BLaER1 treated with 17β-estradiol and CSF1 and Interleukin-3, amounts not matched to agents 10 nM and 100 nM (cell line): ENCODE measurements at regions not wholly inside any gene's neighbourhood (a gene's known extent, or its start where the extent isn't known, plus 50 kb on each side); places are given as distances from the start of the nearest gene placed in this dataset.

Experiments used
- H3K27ac ChIP-seq, 11 experiments: shearing (Covaris generic); formaldehyde crosslinking; 2 replicates each; pipeline ENCODE4 v1.8.1; 2022
- H3K27me3 ChIP-seq, 11 experiments: shearing (Covaris generic); formaldehyde crosslinking; 2 replicates each; pipeline ENCODE4 v1.8.1; 2022
- H3K36me3 ChIP-seq, 11 experiments: shearing (Covaris generic); formaldehyde crosslinking; 2 replicates each; pipeline ENCODE4 v1.8.1; 2022
- H3K4me1 ChIP-seq, 10 experiments: shearing (Covaris generic); formaldehyde crosslinking; 2 replicates each; pipeline ENCODE4 v1.8.1; 2022
- H3K4me2 ChIP-seq, 11 experiments: shearing (Covaris generic); formaldehyde crosslinking; 2 replicates each; pipeline ENCODE4 v1.8.1; 2022
- H3K4me3 ChIP-seq, 10 experiments: shearing (Covaris generic); formaldehyde crosslinking; 2 replicates each; pipeline ENCODE4 v1.8.1; 2022
- H3K9ac ChIP-seq, 11 experiments: shearing (Covaris generic); formaldehyde crosslinking; 2 replicates each; pipeline ENCODE4 v1.8.1; 2022
- H3K9me3 ChIP-seq, 11 experiments: shearing (Covaris generic); formaldehyde crosslinking; replicated peaks in 1 of 11; 2 replicates each; pipeline ENCODE4 v1.8.1; 2022
- H4K20me1 ChIP-seq, 11 experiments: shearing (Covaris generic); formaldehyde crosslinking; 2 replicates each; pipeline ENCODE4 v1.8.1; 2022
- Cebpa-rat ChIP-seq, 11 experiments: shearing (Covaris generic); IDR thresholded peaks; 2 replicates each; pipeline ENCODE4 v1.8.1; 2022

DNA sequence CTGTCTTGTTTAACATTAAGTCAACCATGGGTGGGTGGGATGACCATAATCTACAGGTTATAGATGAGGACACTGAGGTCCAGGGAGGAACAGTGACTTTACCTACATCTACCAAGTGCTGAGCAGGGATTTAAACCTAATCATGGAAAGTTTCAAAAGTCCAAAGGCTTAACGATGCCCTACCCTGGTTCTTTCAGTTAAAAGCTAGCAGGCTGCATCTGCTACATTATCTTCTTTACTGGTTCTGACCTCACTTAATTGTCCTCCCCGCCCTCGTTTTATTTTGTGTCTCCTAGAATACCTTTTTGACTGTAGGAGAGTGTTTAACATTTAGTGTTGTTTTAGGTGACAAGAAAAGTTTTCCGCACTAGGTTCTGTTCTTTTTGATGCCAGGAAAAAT is 735.2 kb downstream of the TLR4 start:
- Histone ChIP-seq H3K4me2 (peak overlapping the region in 6 of 11 experiments; percentile 54 to 76 (median 63); a peak in 10 of 22 replicates), H3K27me3 (no peaks in the 10 kb centered on the region), H3K4me3 (no peak overlapping the region), H3K27ac (peak overlapping the region in 2 of 11 experiments; percentile 44 to 76; a peak in 2 of 22 replicates), H3K9ac (no peak overlapping the region), H3K4me1 (peaks cover 10 to 80% (median 53%) of the 10 kb centered on the region in 10 experiments; a peak in 19 of 20 replicates), H3K9me3 (no peaks in the 10 kb centered on the region; a peak in 1 of 22 replicates), H4K20me1 (no peaks in the 10 kb centered on the region), H3K36me3 (no peaks in the 10 kb centered on the region)
- TF ChIP-seq Cebpa-rat (IDR thresholded peaks at IDR 0.05), result no peak

DNA sequence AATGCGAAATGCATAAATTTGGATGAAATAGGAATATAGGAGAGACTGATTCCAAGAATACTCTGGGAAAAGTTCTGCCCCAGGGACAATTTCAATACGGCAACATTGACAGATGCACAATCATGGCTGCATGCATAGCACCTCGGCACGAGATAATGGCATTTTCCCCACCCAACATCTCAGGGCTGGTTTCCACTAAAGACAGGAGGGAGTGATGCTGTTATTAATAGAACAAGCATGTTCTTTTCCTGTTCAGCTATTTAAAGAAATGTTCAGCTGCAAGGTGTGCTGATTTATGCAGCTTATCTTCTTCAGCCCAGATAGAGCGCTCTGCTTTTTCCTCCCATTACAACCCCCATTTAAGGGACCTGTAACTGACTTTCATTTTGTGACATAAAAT is 740.2 kb downstream of the TLR4 start:
- Histone ChIP-seq H3K27ac (no peak overlapping the region), H3K4me2 (peak overlapping the region in 9 of 11 experiments; percentile 17 to 84 (median 58); a peak in 16 of 22 replicates), H3K36me3 (no peaks in the 10 kb centered on the region), H3K4me1 (peaks cover 0 to 55% (median 40%) of the 10 kb centered on the region in 10 experiments; a peak in 17 of 20 replicates), H3K9me3 (no peaks in the 10 kb centered on the region), H4K20me1 (no peaks in the 10 kb centered on the region), H3K27me3 (no peaks in the 10 kb centered on the region), H3K9ac (no peak overlapping the region), H3K4me3 (no peak overlapping the region)
- no peak for TF ChIP-seq Cebpa-rat (IDR thresholded peaks at IDR 0.05)

DNA sequence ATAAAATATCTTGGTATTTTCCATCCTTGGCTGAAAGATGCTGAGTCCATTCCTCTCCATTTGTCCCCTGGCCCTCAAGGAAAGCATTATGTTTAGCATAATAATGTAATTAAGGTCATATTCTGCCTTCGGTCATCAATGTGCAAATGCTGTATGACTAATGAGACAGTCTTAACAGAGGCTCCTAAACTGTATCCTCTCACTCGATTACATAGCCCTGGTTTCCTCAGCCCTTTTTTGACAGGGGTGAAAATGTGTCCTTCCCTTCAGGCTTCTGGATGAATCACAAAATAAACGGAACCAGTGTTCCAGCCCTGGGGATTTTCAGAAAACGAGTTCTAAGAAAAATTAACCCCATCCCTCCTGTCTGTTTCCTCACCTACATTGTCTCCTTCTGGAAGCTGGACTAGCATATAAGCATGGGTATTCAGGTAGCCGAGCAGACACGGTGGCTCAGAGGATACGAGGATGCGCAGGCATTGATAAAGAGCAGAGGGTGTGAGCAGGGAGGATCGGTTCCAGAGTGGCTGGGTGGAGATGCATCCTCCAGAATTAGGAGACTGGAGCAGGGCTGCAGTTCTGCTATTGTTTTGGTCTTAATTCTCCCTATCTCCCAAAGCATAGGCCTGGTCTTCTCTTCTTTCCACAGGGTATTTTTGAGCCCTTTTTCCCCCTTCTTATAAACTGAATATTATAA is 742.9 kb downstream of the TLR4 start:
- H3K4me1 ChIP-seq, result peaks cover 0 to 32% (median 26%) of the 10 kb centered on the region in 10 experiments; a peak in 17 of 20 replicates
- H3K4me3 ChIP-seq, result no peak overlapping the region
- no peaks in the 10 kb centered on the region for H4K20me1 ChIP-seq
- no peaks in the 10 kb centered on the region for H3K9me3 ChIP-seq
- no peak for TF ChIP-seq Cebpa-rat (IDR thresholded peaks at IDR 0.05)
- H3K36me3 ChIP-seq, result no peaks in the 10 kb centered on the region
- no peaks in the 10 kb centered on the region for H3K27me3 ChIP-seq
- H3K9ac ChIP-seq, result no peak overlapping the region
- H3K4me2 ChIP-seq, result no peak overlapping the region
- no peak overlapping the region for H3K27ac ChIP-seq

DNA sequence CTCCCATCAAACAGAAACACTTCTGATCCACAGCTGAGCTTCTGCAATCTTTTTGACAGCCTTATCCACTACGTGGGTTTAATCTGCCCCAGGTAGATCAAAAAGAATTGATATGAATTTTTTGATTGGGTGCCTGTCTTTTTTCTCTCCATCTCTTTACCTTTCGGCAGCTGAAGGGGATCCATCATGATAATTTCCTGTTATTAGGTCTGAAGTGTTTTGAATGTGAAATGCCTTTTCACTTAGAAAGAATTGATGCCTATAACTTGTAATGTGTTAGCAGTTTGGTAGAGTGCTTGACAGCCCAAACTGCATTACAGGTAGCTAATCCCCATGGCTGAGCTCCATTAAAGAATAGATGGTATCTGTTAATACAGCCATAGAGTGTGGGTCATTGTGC is 745.4 kb downstream of the TLR4 start:
- H3K9ac ChIP-seq, result no peak overlapping the region
- no peaks in the 10 kb centered on the region for H3K9me3 ChIP-seq

DNA sequence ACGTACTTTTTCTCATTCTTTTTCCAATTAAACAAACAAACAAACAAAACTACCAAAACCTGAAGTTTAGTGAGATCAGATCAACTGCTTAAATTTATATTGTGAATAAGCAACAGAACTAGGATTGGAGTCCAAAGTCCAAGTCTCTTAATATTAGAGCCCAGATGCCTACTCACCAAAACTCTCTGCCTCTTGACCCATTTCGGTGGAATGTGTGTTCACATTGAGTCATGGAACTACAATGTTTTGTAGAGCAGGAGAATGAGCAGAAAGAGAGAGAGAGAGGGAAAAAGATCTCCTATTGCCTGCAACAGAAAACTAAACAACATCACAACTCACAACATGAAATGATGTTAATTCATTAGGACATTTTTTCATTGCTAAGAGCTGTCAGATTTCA is 751.1 kb downstream of the TLR4 start:
- Histone ChIP-seq H3K9ac (no peak overlapping the region), H3K36me3 (no peaks in the 10 kb centered on the region), H3K9me3 (no peaks in the 10 kb centered on the region), H3K4me1 (no peaks in the 10 kb centered on the region), H3K27ac (no peak overlapping the region), H3K4me2 (no peak overlapping the region), H3K4me3 (no peak overlapping the region), H4K20me1 (no peaks in the 10 kb centered on the region), H3K27me3 (no peaks in the 10 kb centered on the region)
- no peak for TF ChIP-seq Cebpa-rat (IDR thresholded peaks at IDR 0.05)

More for the DNA sequence above, 745.4 kb downstream of the TLR4 start:
- peaks cover 0 to 7% (median 5%) of the 10 kb centered on the region in 10 experiments; a peak in 14 of 20 replicates for H3K4me1 ChIP-seq
- H4K20me1 ChIP-seq, result no peaks in the 10 kb centered on the region
- H3K36me3 ChIP-seq, result no peaks in the 10 kb centered on the region
- H3K4me2 ChIP-seq, result no peak overlapping the region
- H3K27me3 ChIP-seq, result no peaks in the 10 kb centered on the region
- no peak overlapping the region for H3K27ac ChIP-seq
- no peak for TF ChIP-seq Cebpa-rat (IDR thresholded peaks at IDR 0.05)
- no peak overlapping the region for H3K4me3 ChIP-seq

DNA sequence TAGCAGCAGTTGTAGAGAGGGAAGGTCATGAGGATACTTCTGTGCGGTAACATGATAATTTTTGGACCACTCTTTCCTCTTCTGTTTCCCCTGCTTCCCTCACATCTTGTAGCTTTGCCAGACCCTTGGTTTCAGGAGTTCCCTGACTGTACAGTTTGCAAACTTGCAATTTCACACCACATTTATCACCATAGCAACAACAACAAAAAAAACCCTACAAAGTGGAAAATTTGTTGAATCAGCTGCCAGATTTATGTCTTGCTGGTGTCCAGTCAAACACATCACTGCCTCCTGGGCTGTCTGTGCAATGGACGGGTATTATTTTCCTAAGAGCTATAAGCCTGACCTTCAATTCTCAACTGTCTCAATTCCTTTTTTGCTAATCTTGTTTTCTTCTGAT is 751.6 kb downstream of the TLR4 start:
- Histone ChIP-seq H3K9me3 (no peaks in the 10 kb centered on the region), H3K4me3 (no peak overlapping the region), H3K27ac (no peak overlapping the region), H3K36me3 (no peaks in the 10 kb centered on the region), H3K4me1 (no peaks in the 10 kb centered on the region), H3K27me3 (no peaks in the 10 kb centered on the region), H4K20me1 (no peaks in the 10 kb centered on the region), H3K4me2 (no peak overlapping the region), H3K9ac (no peak overlapping the region)
- TF ChIP-seq Cebpa-rat (IDR thresholded peaks at IDR 0.05), result no peak

DNA sequence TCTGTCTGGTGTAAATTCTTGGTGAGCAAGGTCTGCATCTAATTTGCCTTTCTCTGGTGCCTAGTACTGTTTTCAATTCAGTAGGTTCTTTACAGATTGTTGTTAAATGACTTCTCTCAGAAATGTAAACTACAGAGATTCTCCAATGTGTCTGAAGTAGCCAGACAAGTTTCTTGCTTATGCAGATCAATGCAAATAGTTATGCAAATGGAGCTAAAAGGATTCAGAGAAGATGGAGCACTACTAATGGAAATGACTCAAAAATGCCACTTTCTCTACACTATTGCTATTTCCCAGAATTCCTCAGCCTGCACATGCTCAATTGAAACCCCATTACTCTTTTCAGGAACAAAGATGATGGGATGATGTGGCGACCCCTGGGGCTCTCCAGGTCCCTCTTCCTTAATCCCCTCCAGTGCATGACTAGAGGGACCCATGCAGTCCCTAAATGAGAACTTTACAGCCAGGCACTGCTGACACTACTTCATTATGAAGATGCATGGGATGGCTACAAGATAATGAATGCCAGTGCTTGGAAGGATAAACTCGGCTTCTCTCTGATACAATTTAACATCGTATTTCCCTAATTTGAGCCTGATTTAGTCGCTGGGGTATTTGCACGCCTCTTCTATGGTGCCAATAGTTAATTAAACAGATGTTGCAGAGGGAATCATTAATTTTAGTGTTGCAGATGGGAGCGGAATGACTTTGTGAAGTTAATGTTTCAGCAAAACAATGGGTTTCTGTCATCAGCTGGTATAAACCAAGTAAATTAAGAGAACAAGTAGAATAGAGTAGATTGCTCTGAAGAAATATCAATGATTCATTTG is 753.2 kb downstream of the TLR4 start:
- H3K4me3 ChIP-seq, result no peak overlapping the region
- no peak for TF ChIP-seq Cebpa-rat (IDR thresholded peaks at IDR 0.05)
- no peak overlapping the region for H3K27ac ChIP-seq
- no peaks in the 10 kb centered on the region for H3K9me3 ChIP-seq
- H3K27me3 ChIP-seq, result no peaks in the 10 kb centered on the region
- H3K4me2 ChIP-seq, result no peak overlapping the region
- H3K36me3 ChIP-seq, result no peaks in the 10 kb centered on the region
- no peaks in the 10 kb centered on the region for H4K20me1 ChIP-seq
- no peak overlapping the region for H3K9ac ChIP-seq
- H3K4me1 ChIP-seq, result no peaks in the 10 kb centered on the region

DNA sequence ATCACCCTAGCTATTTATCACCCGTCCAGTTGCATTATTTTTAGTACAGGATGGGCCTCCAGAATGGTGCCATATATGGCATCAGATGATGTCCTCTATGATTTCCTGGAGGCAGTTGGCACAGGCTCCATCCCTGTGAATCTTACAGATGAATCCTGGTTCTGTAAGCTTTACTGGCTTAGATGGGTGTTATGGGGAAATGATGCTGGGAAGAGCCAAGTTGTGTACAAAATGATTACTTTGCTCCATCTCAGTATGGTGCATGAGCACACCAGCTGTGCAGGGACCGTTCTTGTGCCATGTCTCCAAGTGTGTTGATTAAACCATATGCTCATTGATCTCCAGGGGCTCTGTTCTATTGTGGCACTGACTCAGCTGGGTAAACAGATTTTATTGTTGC is 755.7 kb downstream of the TLR4 start:
- Histone ChIP-seq H3K4me2 (no peak overlapping the region), H3K9ac (no peak overlapping the region), H3K9me3 (no peaks in the 10 kb centered on the region), H3K27me3 (no peaks in the 10 kb centered on the region), H3K27ac (no peak overlapping the region), H4K20me1 (no peaks in the 10 kb centered on the region), H3K36me3 (no peaks in the 10 kb centered on the region), H3K4me1 (no peaks in the 10 kb centered on the region), H3K4me3 (no peak overlapping the region)
- no peak for TF ChIP-seq Cebpa-rat (IDR thresholded peaks at IDR 0.05)

DNA sequence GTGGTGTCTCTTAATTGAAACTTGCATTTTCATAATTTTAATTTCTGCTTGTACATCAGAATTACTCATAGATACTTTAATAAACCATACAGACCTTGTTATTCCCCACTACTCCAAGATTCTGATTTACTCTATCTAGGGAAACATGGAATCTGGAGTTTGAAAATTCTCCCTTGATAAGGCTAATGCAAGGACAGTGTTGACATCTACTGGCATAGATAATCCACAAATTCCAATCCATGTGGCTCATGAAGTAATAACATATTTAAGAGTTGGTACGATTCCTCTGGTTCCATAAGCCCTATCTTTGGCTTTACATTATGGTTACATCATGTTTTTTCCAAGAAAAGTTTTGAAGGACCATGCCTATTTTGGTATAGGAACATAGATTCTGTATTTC is 759.2 kb downstream of the TLR4 start:
- Histone ChIP-seq H3K4me3 (no peak overlapping the region), H3K4me1 (no peaks in the 10 kb centered on the region), H3K27ac (no peak overlapping the region), H3K9ac (no peak overlapping the region), H3K36me3 (no peaks in the 10 kb centered on the region), H3K4me2 (no peak overlapping the region), H4K20me1 (no peaks in the 10 kb centered on the region), H3K9me3 (no peaks in the 10 kb centered on the region), H3K27me3 (no peaks in the 10 kb centered on the region)
- TF ChIP-seq Cebpa-rat (IDR thresholded peaks at IDR 0.05), result no peak
